H1 (cell line): ENCODE measurements at regions not wholly inside any gene's neighbourhood (a gene's known extent, or its start where the extent isn't known, plus 50 kb on each side); places are given as distances from the start of the nearest gene placed in this dataset.

ENCODE experiments used
- POLR2A ChIP-seq, 2 experiments: IDR thresholded peaks; 1 replicate in 1 of 2; 2 replicates in 1 of 2; pipeline ENCODE4 v1.6.1; 2011; ENCODE audit warnings: low read depth in 2 of 2, low read length in 2 of 2, mild to moderate bottlenecking in 2 of 2; ENCODE audit errors: control extremely low read depth in 1 of 2
- SP1 ChIP-seq: IDR thresholded peaks from 2 replicates; pipeline ENCODE4 v1.6.1; 2011; ENCODE audit warnings: low read depth, low read length
- ZNF274 ChIP-seq: IDR thresholded peaks from 2 replicates; pipeline ENCODE4 v1.7.0; 2012; ENCODE audit warnings: low read length, borderline replicate concordance; ENCODE audit errors: extremely low read depth

DNA sequence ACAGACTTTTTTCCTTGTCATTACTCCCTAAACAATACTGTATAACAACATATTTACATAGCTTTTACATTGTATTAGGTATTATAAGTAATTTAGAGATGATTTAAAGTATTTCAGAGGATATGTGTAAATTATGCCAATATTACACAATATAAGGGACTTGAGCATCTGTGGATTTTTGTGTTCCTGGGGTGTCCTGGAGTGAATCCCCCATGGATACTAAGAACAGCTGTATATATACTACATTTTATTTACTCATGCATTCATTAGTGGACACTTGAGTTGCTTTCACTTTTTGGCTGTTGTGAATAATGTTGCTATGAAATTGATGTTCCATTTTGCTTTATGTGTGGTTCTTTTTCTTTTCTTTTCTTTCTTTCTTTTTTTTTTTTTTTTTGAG lies 348.8 kb downstream of the SH3GL2 start (continued):
- TF ChIP-seq SP1 (no peak), ZNF274 (no peak), POLR2A (IDR thresholded peaks at IDR 0.05; ENCODE audit: control extremely low read depth in 1 of 2, low read depth in 2 of 2, low read length in 2 of 2) (no peak)
